Suprapubic skin (tissue), 4 donors: ENCODE measurements at regions not wholly inside any gene's neighbourhood (a gene's known extent, or its start where the extent isn't known, plus 50 kb on each side); places are given as distances from the start of the nearest gene placed in this dataset.

Experiments
- EP300 ChIP-seq: sonication (generic); formaldehyde crosslinking; IDR thresholded peaks from one replicate; pipeline ENCODE4 v1.6.1; 2017; ENCODE audit warnings: antibody characterized with exemption
- POLR2AphosphoS5 ChIP-seq, 3 donors: sonication (generic); formaldehyde crosslinking; IDR thresholded peaks; one replicate each; pipeline ENCODE4 v1.6.1; 2017; ENCODE audit warnings: antibody characterized with exemption in 3 of 3
- TF ChIP-seq, protein P1 (sequence below), 2 donors: fragments of 200-600 bp in 1 of 2; fragments of 450-650 bp in 1 of 2; sonication (generic) in 1 of 2; IDR thresholded peaks; one replicate each; pipeline ENCODE4 v1.5.1; 2016 to 2019; ENCODE audit warnings: antibody characterized with exemption in 2 of 2, mild to moderate bottlenecking in 1 of 2, moderate library complexity in 1 of 2

DNA sequence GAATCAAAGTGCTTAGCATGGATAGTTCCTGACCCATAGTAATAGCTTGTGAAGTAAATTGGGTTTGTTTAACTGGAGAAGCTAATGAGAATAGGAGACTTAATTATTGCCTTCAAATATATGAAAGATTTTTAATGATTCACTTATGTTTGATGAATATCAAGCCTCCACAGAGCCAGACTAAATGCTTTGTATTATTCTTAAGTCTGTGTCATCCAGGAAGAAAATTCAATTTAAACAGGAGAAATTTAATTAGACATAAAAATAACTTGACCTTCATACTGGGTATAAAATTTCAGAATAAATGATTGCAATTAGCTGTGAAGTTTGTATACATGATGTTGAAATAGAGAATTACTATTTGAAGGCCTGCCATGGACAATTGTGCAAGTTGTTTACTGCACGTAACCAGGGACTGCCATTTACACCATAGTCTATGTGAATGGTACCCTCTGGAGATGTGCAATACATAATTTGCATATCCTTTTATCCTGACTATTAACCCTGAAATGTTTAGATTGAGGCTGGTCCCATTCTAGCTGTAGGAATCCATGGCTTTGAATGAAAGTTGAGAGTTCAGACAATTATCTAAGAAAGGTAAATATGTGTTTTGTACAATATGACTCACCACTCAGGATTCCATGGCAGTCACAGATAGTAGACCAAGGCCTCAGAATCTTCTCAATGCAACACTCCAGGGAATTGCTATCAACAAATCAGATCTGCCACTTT, 133.5 kb upstream of the IL12B start:
- TF ChIP-seq, protein P1, sequence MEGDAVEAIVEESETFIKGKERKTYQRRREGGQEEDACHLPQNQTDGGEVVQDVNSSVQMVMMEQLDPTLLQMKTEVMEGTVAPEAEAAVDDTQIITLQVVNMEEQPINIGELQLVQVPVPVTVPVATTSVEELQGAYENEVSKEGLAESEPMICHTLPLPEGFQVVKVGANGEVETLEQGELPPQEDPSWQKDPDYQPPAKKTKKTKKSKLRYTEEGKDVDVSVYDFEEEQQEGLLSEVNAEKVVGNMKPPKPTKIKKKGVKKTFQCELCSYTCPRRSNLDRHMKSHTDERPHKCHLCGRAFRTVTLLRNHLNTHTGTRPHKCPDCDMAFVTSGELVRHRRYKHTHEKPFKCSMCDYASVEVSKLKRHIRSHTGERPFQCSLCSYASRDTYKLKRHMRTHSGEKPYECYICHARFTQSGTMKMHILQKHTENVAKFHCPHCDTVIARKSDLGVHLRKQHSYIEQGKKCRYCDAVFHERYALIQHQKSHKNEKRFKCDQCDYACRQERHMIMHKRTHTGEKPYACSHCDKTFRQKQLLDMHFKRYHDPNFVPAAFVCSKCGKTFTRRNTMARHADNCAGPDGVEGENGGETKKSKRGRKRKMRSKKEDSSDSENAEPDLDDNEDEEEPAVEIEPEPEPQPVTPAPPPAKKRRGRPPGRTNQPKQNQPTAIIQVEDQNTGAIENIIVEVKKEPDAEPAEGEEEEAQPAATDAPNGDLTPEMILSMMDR (IDR thresholded peaks at IDR 0.05): no peak
- TF ChIP-seq EP300 (no peak), POLR2AphosphoS5 (IDR thresholded peaks at IDR 0.05) (no peak)
